ENCODE measurements at regions not wholly inside any gene's neighbourhood (a gene's known extent, or its start where the extent isn't known, plus 50 kb on each side); places are given as distances from the start of the nearest gene placed in this dataset.

DNA sequence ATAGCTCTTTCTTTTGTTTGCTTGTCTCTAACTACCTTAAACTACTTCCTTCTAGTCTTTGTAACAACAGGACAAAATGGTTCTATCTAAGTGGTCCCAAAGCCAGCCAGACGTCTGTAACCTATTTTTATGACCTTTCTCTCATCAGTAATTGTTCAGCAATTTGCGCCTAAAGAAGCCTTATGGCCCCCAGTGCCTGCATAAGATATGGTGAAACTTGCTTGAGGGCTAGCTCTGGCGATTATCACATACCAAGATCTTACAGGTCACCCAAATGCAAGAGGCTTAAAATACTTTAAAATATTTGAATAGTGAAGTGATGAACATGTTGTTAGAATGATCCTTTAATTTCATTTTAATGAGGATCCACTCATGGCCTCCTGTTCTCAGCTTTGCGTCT, 369.4 kb downstream of the SOX2 start:
- TF ChIP-seq CTCF (conservative IDR thresholded peaks at IDR 0.05; ENCODE audit: low read length) (no peak), EZH2phosphoT487 (IDR thresholded peaks at IDR 0.05; ENCODE audit: borderline replicate concordance, low read depth, low read length) (no peak)
